CD4-positive, alpha-beta T cell (primary cell): ENCODE measurements at regions not wholly inside any gene's neighbourhood (a gene's known extent, or its start where the extent isn't known, plus 50 kb on each side); places are given as distances from the start of the nearest gene placed in this dataset.

Experiments used
- ATAC-seq: fragments of 200-7000 bp; cut with Tn5 transposase; one replicate; pipeline ENCODE4 v1.10.0; 2022; ENCODE audit warnings: mild to moderate bottlenecking; ENCODE audit not compliant: poor library complexity
- CTCF ChIA-PET: fragments of 350-600 bp; sonication (Branson Sonifier 250); formaldehyde crosslinking; loops from one replicate; lab custom pipeline; 2021; ENCODE audit warnings: antibody characterized with exemption, inconsistent platforms; lab: Charles Lee
- POLR2A ChIA-PET: fragments of 350-600 bp; sonication (Branson Sonifier 250); formaldehyde crosslinking; loops from one replicate; lab custom pipeline; 2021; ENCODE audit warnings: antibody characterized with exemption, inconsistent platforms; lab: Charles Lee
- DNase-seq, 14 experiments: peaks; one replicate each; pipeline ENCODE4 v3.0.0-alpha.2; 2013 to 2020; ENCODE audit warnings: mixed read lengths in 2 of 14
- H3K27ac ChIP-seq, 2 donors: one replicate each; pipeline versions ENCODE4 v1.5.1 to v1.7.0; 2013; ENCODE audit warnings: low read length in 2 of 2, low read depth in 1 of 2, mild to moderate bottlenecking in 1 of 2
- H3K27me3 ChIP-seq, 2 experiments: 1 replicate in 1 of 2; 2 replicates in 1 of 2; pipeline versions ENCODE4 v1.6.1 to v1.7.0; 2013; ENCODE audit warnings: low read length in 2 of 2, control low read depth in 1 of 2, mild to moderate bottlenecking in 1 of 2, moderate library complexity in 1 of 2; ENCODE audit not compliant: insufficient read depth in 2 of 2, control insufficient read depth in 1 of 2
- H3K36me3 ChIP-seq: one replicate; pipeline ENCODE4 v1.6.1; 2013; ENCODE audit warnings: low read length, control low read depth; ENCODE audit not compliant: insufficient read depth
- H3K4me1 ChIP-seq: one replicate; pipeline ENCODE4 v1.6.1; 2013; ENCODE audit warnings: low read length, control low read depth; ENCODE audit not compliant: insufficient read depth
- H3K4me3 ChIP-seq: one replicate; pipeline ENCODE4 v1.5.1; 2013; ENCODE audit warnings: mild to moderate bottlenecking, low read length, moderate library complexity
- H3K9me3 ChIP-seq, 2 experiments: 1 replicate in 1 of 2; 2 replicates in 1 of 2; pipeline versions ENCODE4 v1.6.1 to v1.7.0; 2013; ENCODE audit warnings: low read length in 2 of 2, mild to moderate bottlenecking in 2 of 2, control low read depth in 1 of 2, moderate library complexity in 1 of 2; ENCODE audit not compliant: control insufficient read depth in 1 of 2, insufficient read depth in 1 of 2
- H3K27ac Mint-ChIP-seq: one replicate; pipeline ENCODE4 v1.8.0; 2020; ENCODE audit warnings: mixed read lengths
- H3K27me3 Mint-ChIP-seq: one replicate; pipeline ENCODE4 v1.8.0; 2021; ENCODE audit warnings: mixed read lengths
- H3K36me3 Mint-ChIP-seq: one replicate; pipeline ENCODE4 v1.8.0; 2021; ENCODE audit warnings: low read depth, mixed read lengths
- H3K4me1 Mint-ChIP-seq: one replicate; pipeline ENCODE4 v1.8.0; 2021; ENCODE audit warnings: low read depth, mixed read lengths
- H3K4me3 Mint-ChIP-seq: one replicate; pipeline ENCODE4 v1.8.0; 2020; ENCODE audit warnings: mild to moderate bottlenecking, mixed read lengths
- H3K9me3 Mint-ChIP-seq: one replicate; pipeline ENCODE4 v1.8.0; 2020; ENCODE audit warnings: mixed read lengths
- CTCF ChIP-seq: fragments of 200-600 bp; IDR thresholded peaks from one replicate; pipeline ENCODE4 v1.8.0; 2022; ENCODE audit warnings: antibody characterized with exemption, mild to moderate bottlenecking
- intact Hi-C, 2 experiments: fragments of 100-400 bp; cut with DNase I in 1 of 2; cut with micrococcal nuclease in 1 of 2; formaldehyde crosslinking; loops; one replicate each; pipeline versions ENCODE4 v1.15.1 to v1.9.0; 2023 to 2025; cut with DNase I, micrococcal nuclease

GRCh38 chr18:60163622-60164021 lies 209.0 kb downstream of the MC4R start:
- no peaks in the 10 kb centered on the region for H3K4me1 ChIP-seq
- H3K27me3 ChIP-seq, result no peaks in the 10 kb centered on the region
- no peaks in the 10 kb centered on the region for H3K9me3 Mint-ChIP-seq
- H3K36me3 Mint-ChIP-seq, result no peaks in the 10 kb centered on the region
- H3K9me3 ChIP-seq, result no peaks in the 10 kb centered on the region
- TF ChIP-seq CTCF, result no peak
- DNase-seq, result no peak
- intact Hi-C loops, result no loop called here
- no peak for ATAC-seq
- no peaks in the 10 kb centered on the region for H3K4me1 Mint-ChIP-seq
- H3K27ac ChIP-seq, result no peak overlapping the region
- no peaks in the 10 kb centered on the region for H3K36me3 ChIP-seq
- POLR2A ChIA-PET, result no interaction called here
- no peak overlapping the region for H3K4me3 Mint-ChIP-seq
- no peak overlapping the region for H3K4me3 ChIP-seq
- CTCF ChIA-PET, result no interaction called here
- no peak overlapping the region for H3K27ac Mint-ChIP-seq
- no peaks in the 10 kb centered on the region for H3K27me3 Mint-ChIP-seq

DNA sequence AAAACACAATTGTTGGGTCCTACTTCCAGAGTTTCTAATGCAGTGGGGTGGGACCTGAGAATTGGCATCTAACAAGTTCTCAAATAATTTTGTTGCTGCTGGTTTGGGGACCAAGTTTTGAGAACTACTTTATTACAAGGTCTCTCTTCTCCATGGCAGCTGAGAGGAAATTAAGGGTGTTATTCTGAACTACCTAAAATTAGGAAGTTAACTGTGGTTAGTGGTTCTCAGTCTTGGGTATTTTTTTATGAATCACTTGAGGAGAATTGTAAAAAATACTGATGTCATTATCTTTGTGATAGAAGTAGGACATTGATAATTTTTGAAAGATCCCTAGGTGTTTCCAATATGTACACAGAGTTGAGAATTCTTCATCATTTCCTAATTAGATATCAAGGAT lies 210.2 kb downstream of the MC4R start:
- Histone ChIP-seq H3K27me3 (no peaks in the 10 kb centered on the region), H3K4me3 (no peak overlapping the region), H3K27ac (no peak overlapping the region), H3K36me3 (no peaks in the 10 kb centered on the region), H3K9me3 (no peaks in the 10 kb centered on the region), H3K4me1 (no peaks in the 10 kb centered on the region)
- no peaks in the 10 kb centered on the region for H3K27me3 Mint-ChIP-seq
- no peaks in the 10 kb centered on the region for H3K36me3 Mint-ChIP-seq
- TF ChIP-seq CTCF, result no peak
- POLR2A ChIA-PET, result no interaction called here
- no peak for DNase-seq
- no peaks in the 10 kb centered on the region for H3K4me1 Mint-ChIP-seq
- no peak for ATAC-seq
- CTCF ChIA-PET, result no interaction called here
- no peaks in the 10 kb centered on the region for H3K9me3 Mint-ChIP-seq
- intact Hi-C loops, result no loop called here
- H3K4me3 Mint-ChIP-seq, result no peak overlapping the region
- no peak overlapping the region for H3K27ac Mint-ChIP-seq

GRCh38 chr18:60157810-60158209 lies 214.8 kb downstream of the MC4R start:
- H3K36me3 Mint-ChIP-seq, result no peaks in the 10 kb centered on the region
- no peaks in the 10 kb centered on the region for H3K9me3 Mint-ChIP-seq
- H3K27me3 Mint-ChIP-seq, result no peaks in the 10 kb centered on the region
- CTCF ChIA-PET, result no interaction called here
- no peak for ATAC-seq
- no peak overlapping the region for H3K4me3 Mint-ChIP-seq
- H3K4me1 Mint-ChIP-seq, result no peaks in the 10 kb centered on the region
- Histone ChIP-seq H3K4me3 (no peak overlapping the region), H3K36me3 (no peaks in the 10 kb centered on the region), H3K4me1 (no peaks in the 10 kb centered on the region), H3K9me3 (no peaks in the 10 kb centered on the region), H3K27ac (no peak overlapping the region), H3K27me3 (no peaks in the 10 kb centered on the region)
- no peak for DNase-seq
- H3K27ac Mint-ChIP-seq, result no peak overlapping the region
- TF ChIP-seq CTCF, result no peak
- intact Hi-C loops, result loop anchor here in 1 of 2 experiments (10.0 kb wide), 1 partner anchor 57 kb away; no protein-coding TSS in a partner anchor
- POLR2A ChIA-PET, result no interaction called here
